ELR (cell line): ENCODE measurements at regions not wholly inside any gene's neighbourhood (a gene's known extent, or its start where the extent isn't known, plus 50 kb on each side); places are given as distances from the start of the nearest gene placed in this dataset.
A peak's percentile ranks its signal among the peaks of the same experiment; 100 is the strongest.
"Not testable (repeated sequence)": the region's sequence is repeated elsewhere in the genome, so short reads cannot be mapped to it uniquely, and the experiment has no call there.

ENCODE experiments used
- DNase-seq: peaks from one replicate; pipeline ENCODE4 v3.0.0-alpha.2; 2015; ENCODE audit warnings: low read depth

DNA sequence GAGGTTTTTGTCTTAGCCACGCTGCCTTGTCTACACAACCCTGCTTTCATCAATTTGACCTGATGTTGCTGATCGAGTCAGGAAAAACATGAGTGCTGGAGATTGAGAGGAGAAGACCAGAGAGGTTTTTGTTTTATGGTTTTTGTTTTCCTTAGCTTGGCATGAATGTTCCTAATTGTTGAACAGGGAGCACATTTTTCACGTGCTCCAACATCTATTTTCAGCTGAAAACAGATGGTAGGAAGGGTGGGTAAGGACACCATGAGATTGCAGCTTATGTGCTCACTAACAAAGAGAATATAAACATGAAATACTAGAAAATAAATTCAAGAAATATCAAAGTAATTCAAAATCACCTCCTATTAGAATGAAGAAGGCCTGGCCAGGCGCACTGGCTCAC lies 79.9 kb upstream of the LMCD1 start:
- no peak for DNase-seq

DNA sequence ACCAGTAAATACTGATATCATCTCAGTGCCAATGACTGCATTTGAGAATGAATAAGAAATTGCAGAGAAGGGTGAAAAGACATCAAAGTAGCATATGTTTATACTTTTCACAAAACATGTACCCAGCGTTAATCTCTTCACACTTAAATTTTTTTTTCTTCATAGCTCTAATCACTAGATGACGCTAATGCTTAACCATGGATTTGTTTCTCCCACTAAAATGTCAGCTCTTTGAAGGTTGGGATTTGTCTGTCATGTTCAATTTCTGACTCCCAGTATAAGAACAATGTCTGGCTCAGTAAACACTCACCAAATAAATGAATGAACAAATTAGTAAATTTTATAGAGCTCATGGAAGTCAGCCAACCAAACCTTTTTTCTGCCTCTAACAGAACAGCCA lies 78.3 kb upstream of the LMCD1 start:
- DNase-seq: peak; percentile 7

DNA sequence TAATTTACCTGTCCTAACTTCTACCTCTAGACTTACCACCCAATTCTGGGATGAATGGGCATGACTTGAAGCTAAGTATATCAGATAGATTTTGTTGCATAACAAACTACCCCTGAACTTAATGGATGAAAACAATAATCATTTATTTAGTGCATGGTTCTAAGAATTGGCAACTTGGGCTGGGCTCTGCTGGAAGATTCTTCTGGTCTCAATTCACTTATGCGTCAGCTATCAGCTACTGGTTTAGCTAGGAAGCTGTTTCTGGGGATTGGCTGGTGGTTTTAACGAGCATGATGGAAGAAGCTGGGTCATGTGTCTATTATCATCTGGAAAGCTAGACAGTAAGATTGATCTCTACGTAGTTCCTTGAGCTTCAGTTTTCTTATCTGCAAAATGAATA lies 77.3 kb upstream of the LMCD1 start:
- DNase-seq: no peak

- DNase-seq: no peak
Measured at GRCh38 chr3:8436661-8437287, 64.8 kb upstream of the LMCD1 start.

- no peak for DNase-seq
Measured at GRCh38 chr3:8438507-8439079, 63.0 kb upstream of the LMCD1 start.

GRCh38 chr3:8440142-8440541 lies 61.5 kb upstream of the LMCD1 start:
- not testable (repeated sequence) for DNase-seq

GRCh38 chr3:8441969-8442559 lies 59.6 kb upstream of the LMCD1 start:
- DNase-seq: peak; percentile 70

DNA sequence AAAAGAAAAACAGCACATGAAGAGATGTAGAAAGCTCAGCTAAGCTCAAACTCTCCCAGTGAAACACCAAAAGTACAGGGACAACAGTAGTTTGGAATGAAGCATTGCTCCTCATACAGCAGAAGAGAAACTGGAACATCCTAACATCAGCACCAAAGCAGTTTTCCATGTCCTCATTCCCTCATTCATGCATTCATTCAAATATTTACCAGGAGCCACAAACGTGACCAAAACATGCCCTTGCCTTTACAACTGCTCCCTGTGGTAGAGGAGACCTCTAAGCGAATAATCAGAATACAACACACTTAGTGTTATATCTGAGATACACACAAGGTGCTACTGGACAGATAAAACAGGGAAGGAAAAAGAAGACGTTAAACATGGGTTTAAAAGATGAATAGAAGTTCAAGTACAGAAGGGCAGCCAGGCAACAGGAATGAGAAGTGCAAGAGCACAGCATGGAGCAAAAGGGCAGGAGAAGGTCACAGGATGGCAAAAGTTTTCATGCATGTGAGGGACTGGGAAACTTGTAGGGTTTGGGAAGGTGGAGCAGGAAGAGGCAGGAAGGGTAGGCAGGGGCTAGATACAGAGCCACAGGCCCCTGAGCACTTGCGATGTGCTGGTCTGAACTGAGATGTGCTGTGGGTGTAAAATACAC lies 58.5 kb upstream of the LMCD1 start:
- no peak for DNase-seq

GRCh38 chr3:8443829-8444791 lies 57.5 kb upstream of the LMCD1 start:
- peak; percentile 94 for DNase-seq

DNA sequence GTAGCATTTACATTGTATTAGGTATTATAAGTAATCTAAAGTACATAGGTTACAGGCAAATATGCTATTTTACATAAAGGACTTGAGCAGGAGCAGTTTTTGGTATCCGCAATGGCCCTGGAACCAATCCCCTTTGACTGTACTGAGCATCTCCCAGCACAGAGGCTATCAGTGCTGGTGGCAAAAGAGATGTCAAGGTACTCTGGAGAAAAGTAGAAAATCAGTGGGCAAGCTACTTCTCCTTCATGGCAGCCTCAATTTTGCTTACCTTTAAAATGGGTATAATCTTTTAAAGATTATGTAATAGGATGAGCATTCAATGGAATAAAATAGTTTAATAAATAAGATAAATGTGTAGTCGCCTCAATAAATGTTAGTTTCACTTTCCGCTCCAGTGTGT lies 56.7 kb upstream of the LMCD1 start:
- no peak for DNase-seq

- DNase-seq: peak; percentile 77
Measured at GRCh38 chr3:8445861-8446260, 55.8 kb upstream of the LMCD1 start.

DNA sequence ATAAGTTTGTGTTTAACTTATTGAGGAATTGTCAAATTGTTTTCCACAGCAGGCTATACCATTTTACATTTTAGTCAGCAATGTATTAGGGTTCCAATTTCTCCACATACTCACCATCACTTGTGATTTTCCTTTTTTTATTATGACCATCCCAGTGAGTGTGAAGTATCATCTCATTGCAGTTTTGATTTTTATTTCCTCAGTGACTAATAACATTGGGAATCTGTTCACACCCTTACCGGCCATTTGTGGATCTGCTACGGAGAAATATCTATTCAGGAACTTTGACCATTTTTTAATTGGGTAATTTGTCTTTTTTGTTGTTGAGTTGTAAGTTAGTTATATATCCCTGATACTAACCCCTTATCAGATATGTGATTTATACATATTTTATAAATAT lies 54.8 kb upstream of the LMCD1 start:
- no peak for DNase-seq

- DNase-seq: no peak
Measured at GRCh38 chr3:8450618-8451017, 51.0 kb upstream of the LMCD1 start.

- peak; percentile 58 for DNase-seq
Measured at GRCh38 chr3:8451696-8452095, 49.9 kb upstream of the LMCD1 start.
